ENCODE measurements at regions not wholly inside any gene's neighbourhood (a gene's known extent, or its start where the extent isn't known, plus 50 kb on each side); places are given as distances from the start of the nearest gene placed in this dataset.

GRCh38 chr4:166512267-166512666 lies 639.2 kb downstream of the TLL1 start:
- TF ChIP-seq CTCF (IDR thresholded peaks at IDR 0.05) = no peak
- no peak for TF ChIP-seq POLR2A (IDR thresholded peaks at IDR 0.05)
